ENCODE measurements at regions not wholly inside any gene's neighbourhood (a gene's known extent, or its start where the extent isn't known, plus 50 kb on each side); places are given as distances from the start of the nearest gene placed in this dataset.

DNA sequence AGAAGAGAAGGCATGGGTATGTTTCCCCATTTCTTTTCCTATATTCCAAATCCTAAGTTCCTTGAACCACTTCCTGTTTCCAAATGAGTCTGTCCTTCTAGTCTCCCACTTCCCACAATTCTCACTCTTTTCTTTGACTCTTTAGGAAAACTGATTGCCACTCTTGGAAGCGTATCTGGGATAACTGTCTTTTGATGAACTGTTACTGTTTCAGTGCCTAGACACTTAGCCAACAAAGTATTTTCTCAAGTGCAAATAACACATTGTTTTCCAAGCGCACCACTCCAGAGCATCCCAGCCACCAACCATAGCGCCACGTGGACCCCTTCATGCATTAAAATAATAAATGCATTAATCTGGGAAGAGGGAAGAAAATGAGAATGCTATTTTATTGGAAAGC is 342.8 kb downstream of the MTX2 start:
- DNase-seq (ENCODE audit: low read depth in 2 of 2): no peak

DNA sequence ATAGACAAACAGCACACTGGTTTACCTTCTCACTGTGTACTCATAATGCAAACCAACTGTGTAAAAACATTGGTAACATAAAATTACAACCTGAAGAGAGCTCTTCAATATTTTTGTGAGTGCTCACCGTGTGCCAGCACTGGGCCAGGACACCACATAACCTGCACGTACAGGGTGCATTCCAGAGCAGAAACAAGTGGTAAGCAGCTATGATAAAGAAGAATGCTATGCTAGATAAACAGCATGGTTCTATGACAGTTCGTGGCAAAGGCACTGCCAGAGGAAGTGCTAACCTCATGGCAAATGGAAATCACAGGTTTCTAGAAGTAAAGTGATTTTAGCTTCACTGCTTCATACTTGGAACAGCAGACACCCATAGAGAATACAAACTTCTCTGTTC is 343.5 kb downstream of the MTX2 start:
- no peak for DNase-seq (ENCODE audit: low read depth in 2 of 2)

DNA sequence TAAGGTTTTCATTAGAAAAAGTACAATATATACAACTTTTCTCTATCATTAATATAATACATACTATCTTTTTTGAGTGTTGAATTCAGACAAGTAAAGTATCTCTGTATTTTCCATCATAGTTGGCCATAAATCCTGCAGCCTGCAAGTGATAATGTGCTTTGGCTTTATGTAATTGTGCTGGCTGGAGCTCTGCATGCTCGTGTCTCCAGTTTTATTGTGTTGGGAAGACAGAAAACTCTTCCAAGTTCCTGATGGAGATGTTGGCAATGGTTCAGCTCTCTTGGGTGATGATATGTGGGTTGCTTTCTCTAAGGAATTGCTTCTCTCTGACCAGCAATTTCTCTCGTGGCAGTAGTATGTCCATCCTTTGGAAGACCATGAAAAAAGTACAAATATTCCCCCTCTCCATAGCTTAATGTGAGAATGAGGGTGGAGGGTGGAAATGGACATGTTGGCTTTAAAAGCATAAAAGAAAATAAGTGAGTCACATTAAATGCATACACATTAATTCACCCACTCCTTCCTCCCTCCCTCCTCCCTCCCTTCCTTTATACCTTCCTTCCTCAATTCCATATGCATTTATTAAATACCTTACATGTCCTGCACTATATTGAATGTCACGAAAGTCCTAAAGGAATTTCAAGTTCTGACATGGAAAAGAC is 344.2 kb downstream of the MTX2 start:
- no peak for DNase-seq (ENCODE audit: low read depth in 2 of 2)

DNA sequence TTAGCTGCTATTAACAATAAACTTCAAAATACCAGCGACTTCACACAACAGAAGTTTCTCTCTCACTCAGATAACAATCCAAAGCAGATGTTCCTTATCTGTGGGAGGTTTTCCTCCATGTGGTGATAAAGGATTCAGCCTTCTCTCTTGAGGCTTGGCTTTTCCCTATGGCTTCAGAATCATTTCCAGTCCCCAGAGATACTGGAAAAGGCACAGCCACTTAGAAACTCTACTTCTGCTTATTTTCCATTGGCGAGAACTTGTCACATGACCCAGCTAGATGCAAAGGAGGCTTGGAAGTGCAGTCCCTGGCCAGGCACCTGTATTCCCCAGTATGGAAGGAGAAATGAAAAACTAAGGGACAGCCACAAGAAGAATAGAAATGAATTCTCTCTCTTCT is 344.8 kb downstream of the MTX2 start:
- no peak for DNase-seq (ENCODE audit: low read depth in 2 of 2)

DNA sequence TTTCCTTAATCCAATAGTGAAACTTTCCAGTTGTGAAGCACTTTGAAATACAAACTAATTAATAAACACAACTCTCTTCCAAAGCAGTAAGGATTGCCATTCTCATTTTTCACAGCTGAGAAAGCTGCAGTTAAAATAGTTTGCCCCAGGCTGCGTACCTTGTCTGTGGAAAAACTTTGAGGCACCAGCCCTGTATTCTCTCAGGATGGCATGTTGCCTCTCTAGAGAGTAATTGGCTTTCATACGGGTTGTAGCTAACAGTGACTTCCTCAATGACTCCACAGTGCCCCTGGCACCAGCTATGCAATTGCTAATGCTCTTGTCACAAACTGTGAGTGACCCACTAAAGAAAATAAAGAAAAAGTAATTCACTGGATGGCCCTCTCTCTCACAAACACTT is 345.7 kb downstream of the MTX2 start:
- no peak for DNase-seq (ENCODE audit: low read depth in 2 of 2)

DNA sequence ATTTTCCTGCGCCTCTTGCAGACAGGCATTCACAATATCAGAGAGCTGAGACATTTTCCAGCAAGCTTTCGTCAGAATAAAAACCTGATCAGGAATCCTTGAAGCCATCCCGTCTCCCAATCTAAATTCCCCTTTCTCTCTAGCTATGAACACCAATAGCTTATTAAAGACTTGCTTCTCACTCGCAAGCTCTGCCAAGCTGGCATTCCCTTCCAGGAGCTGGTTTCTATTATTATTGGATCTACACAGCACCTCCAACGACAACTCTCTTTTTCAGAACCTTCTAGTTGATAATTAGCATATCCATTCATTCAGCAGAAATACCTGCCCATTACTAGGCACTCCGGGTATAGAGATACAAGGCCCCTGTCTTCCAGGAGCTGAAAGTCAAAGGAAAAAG is 350.3 kb downstream of the MTX2 start:
- DNase-seq (ENCODE audit: low read depth in 2 of 2): no peak

DNA sequence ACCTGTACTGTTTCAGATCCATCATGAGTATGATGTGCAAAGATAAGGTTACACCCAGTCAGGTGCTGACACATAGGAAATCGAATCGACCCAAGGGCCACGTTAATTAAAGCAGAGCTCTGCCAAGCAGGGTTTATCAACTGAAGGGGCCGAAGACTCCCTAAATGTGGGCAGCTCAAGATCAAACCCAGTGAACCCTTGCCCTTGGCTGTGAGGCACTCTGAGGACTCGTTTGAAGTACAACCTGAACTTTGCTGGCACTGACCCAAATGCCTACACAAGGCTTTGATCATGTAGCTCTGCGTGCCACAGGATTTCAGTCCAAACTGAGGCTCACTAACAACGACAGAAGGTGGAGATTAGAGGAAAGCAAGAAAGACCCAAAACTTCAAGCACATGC is 352.1 kb downstream of the MTX2 start:
- DNase-seq (ENCODE audit: low read depth in 2 of 2): no peak

DNA sequence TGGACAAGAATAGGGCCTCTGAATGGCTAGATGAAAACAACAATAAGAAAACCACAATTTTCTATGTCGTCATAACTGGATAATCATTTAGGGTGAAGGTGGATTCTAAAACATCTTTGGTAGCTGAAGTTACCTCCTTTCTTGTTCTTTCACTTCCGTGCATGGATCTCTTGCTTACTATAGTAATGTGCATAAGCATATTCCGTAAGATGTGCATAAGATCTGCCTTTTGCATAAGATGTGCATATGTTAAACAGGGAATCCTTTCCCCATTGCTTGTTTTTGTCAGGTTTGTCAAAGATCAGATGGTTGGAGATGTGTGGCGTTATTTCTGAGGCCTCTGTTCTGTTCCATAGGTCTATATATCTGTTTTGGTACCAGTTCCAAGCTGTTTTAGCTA is 353.6 kb downstream of the MTX2 start:
- no peak for DNase-seq (ENCODE audit: low read depth in 2 of 2)

DNA sequence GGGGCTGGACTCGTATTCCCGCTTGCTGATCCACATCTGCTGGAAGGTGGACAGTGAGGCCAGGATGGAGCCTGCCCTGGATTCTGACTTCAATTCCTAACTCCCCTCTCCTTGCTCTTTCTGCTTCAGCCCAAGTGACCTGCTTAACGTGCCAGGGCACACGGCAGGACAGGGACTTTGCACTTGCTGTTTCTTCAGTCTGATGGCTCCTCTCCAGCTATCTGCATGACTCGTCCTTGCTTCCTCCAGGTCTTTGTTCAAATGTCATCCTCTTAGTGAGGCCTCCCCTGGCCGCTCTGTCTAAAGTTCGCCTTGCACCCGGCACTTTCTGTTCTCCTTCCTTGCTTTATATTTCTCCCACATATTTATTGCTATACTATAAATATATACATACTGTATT is 357.6 kb downstream of the MTX2 start:
- no peak for DNase-seq (ENCODE audit: low read depth in 2 of 2)

DNA sequence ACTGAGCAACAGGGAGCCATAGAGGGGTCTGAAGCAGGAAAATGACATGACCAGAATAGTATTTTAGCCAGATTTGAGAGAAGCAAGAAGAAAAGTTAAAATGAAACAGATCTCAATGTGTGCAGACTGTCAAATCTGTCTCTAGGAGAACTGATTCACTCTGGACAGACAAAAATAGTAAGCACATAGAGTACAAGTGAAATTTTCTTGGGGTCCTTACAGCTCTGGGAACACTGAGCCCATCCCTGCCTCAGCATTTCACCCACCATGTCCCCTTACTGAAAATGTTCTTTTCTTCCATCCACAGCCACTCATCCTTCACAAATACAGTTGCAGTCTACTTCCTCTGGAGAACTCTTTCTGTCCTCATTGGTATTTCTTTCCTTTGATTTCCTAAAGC is 359.2 kb downstream of the MTX2 start:
- DNase-seq (ENCODE audit: low read depth in 2 of 2): no peak

DNA sequence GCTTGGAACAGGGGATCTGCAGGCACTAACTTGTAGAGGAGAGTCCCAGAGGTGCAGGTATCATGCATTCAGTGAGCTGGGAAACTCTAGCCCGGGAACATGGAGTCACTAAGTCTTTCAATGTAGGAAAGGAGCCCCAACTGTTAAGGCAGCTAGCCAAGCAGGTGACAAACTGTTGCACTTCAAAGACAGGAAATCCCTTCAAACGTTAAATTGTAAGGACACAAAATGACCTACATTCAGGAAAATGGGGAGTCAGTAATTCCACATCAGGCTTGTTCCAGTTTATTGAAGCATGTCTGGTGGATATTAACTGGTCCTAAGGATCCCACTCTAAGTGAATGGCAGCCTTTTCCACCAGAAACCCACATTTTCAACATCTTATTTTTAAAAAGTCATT is 364.5 kb downstream of the MTX2 start:
- no peak for DNase-seq (ENCODE audit: low read depth in 2 of 2)

DNA sequence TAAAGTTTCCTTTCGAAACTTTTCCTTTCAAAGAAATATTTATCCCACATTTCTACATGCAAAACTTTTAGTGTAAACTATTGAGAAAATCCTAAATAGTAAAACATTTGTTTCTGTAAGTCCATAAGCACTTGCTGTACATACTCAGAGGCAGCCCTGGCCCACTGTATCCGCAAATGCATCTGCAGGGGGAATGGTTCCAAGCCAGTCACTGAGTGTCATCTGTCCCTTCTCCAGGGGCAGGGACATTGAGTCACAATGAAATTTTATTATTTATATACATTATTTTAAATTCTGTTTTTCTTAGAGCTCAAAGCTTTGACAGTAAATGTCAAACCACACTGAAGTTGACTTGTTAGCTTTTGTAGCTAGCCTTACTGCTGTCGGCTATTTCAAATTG is 367.2 kb downstream of the MTX2 start:
- DNase-seq (ENCODE audit: low read depth in 2 of 2): no peak

DNA sequence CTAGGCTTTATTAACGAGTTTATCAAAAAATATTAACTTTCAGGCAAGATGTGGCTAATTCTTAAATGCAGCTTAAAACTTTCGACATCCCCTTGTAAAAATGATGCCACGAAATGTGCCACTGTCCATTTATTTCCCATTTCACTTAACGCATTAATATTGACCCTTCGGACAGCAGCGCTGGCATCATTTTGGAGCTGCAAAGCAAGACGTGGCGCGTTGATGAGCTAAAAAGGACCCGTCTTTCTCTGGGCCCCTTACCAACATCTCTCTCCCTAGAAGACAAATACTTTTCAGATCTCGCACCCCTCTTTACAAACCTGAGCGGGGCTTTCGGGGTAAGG is 367.9 kb downstream of the MTX2 start:
- DNase-seq (ENCODE audit: low read depth in 2 of 2): no peak

DNA sequence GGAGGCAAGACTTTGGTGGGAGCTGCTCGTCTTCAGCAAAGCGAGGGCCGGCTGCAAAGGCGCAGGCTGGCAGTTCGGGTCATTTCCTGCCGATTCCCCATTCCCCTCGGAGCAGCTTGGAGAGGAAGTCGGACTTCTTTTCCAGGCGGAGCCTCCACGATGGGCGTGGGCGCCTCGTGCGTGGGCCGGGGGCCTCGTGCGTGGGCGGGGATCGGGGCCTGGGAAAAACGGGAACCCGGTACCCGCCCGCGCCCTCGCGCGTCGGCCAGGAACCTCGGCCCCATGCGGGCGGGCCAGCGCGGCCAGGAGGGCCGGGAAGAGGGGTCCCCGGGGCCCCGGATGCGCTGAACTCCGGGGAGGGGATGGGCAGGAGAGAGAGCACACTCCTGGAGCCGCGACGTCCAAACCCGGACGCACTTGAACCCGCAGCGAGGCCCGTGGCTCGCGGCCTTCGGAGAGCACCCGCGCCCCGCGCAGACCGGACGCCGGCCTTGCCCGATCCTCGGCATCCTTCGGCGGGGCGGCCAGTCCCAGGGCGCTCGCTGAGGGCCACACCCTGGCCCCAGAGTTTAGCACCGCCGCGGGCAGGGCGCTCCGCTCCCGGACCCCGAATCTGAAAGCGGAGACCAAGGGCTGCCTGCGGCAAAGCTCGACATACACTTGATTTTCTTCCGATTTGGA is 368.4 kb downstream of the MTX2 start:
- DNase-seq (ENCODE audit: low read depth in 2 of 2): no peak

DNA sequence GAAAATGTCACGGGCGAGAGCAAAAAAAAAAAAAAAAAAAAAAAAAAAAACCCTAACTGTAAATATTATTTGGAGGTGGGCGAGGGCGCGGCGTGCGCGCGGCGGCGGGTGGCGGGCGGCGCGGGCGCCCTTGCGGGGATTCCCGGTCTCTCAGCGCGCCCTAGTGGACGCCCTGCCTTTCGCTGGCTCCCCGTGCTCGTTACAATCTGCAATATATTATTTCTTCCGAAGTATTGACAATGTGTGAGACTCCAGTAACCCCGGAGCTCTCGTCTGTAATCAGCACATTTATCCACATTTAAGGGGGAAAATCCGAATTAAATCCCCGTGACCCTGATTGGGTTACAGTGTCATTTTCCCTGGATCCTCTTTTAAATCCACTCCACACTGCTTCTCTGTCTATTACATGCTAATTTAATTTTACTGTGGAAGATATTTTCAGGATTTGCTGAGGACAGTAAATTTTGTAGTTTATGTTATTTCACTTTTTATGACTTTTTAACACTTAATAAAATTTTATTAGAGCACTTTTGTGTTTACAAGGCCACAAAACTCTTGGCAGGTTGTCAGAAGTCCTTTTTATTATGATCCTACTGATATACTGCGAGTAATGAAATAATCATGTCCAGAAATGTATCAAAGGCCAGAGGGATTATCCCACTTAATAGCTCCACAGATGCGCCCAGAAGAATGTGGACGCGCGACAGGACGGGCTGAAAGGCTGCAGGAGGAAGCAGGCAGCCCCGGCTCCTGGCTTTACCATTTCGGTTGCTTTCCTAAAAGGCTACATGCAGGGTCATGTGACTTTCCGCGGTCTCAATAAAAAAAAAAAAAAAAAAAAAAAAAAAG is 369.1 kb downstream of the MTX2 start:
- peak in 1 of 2 donors; percentile 28 for DNase-seq (ENCODE audit: low read depth in 2 of 2)

DNA sequence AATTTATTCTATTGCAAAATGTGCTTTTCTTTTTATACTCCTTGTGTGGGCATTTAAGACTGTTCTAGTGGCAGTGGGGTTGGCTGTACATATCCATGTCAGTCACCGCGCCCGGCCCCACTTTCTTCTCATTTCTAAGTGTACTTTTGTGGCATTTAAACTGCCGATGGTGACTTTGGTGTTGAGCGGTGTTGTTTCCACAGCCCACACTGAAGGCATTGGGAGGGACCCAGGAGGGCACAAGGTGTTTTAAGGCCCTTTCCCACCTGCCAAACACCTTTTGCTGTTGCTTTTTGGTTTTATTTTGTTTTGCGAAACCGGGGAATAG is 369.7 kb downstream of the MTX2 start:
- no peak for DNase-seq (ENCODE audit: low read depth in 2 of 2)

DNA sequence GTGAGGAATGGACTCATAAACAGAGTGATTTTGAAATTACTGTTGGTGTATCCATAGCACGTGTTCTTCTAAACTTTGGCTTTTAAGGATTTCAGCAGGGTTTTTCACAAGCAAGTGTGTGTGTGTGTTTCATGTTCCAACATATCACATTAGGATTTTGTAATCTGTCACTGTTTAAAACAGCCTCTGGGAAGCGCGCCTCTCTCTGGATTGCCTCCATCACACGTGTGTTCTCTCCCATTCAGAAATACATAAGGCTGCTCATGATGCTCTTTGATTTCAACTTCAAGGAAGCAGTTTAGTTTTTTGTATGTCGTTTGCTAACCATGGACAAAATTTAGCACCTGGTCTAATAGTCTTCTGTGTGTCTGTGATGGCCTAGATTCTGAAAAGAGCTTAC is 370.4 kb downstream of the MTX2 start:
- no peak for DNase-seq (ENCODE audit: low read depth in 2 of 2)

DNA sequence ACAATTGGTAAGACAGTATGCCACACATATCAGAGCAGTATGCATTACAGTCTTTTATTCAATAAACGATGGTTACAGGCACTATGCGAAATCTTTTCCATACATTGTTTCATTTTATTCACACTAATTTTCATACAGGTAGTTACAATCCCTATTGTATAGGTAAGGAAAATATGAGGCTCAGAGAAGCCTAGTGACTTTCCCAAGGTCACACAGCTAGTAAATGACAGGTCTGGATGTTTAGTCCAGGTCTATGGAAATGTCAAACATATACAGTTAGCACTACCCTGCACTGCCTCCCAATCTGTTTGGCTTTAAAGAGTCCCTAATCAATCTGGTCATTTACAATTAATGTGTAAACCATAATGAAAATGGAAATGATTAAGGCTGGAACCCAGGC is 372.2 kb downstream of the MTX2 start:
- DNase-seq (ENCODE audit: low read depth in 2 of 2): no peak

DNA sequence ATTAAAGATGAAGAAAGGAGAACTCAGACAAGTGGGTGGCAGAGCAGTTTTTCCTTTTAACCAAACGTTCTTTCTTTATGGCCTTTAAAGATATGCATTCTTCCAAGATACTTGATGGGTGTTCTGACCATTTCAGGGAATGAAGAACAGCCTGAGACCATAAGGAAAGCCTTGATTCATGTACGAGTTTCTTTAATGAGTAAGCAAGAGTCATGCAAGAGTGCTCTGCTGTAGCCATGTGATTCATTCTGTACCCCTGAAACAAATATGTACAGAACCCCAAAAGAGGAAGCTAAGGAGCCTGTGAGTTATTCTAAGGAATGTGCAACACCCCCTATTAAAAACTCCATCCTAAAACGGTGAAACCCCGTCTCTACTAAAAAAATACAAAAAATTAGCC is 372.8 kb downstream of the MTX2 start:
- DNase-seq (ENCODE audit: low read depth in 2 of 2): no peak

DNA sequence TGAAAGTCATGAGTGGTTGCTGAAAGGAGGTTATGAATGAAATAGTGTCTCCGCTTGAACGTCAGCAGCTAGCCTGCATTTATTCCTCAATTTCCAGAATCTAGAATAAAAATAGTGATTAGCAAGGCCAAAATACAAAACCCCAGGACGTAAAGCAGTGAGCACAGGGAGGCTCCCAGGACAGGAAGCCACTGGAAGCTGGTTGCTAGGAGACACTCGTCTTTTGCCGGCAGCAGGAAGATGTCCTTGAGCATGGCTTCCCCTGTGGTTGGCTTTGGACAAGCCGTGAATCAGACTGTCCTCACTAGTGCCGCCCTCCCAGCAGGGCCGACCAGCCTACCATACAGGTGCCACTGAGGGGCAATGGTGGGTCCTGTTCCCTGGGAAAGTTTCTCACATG is 374.4 kb downstream of the MTX2 start:
- no peak for DNase-seq (ENCODE audit: low read depth in 2 of 2)

DNA sequence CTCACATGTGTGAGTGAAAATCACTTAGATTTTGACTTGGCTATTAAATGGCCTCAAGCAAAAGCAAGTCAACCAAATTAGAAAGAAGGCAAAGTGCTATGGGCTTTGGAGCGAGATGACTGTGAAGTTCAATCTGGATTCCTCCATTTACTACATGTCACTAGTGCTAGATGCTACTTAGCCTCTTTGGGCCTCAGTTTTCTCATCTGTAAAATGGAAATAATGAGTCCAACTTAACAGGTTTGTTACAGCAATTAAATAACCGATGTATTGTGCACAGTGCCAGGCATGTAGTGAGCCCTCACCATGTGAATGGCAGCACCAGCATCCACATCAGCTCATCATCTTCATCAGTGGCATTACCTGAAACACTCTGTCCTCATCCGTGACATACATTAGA is 376.3 kb downstream of the MTX2 start:
- DNase-seq (ENCODE audit: low read depth in 2 of 2): no peak

DNA sequence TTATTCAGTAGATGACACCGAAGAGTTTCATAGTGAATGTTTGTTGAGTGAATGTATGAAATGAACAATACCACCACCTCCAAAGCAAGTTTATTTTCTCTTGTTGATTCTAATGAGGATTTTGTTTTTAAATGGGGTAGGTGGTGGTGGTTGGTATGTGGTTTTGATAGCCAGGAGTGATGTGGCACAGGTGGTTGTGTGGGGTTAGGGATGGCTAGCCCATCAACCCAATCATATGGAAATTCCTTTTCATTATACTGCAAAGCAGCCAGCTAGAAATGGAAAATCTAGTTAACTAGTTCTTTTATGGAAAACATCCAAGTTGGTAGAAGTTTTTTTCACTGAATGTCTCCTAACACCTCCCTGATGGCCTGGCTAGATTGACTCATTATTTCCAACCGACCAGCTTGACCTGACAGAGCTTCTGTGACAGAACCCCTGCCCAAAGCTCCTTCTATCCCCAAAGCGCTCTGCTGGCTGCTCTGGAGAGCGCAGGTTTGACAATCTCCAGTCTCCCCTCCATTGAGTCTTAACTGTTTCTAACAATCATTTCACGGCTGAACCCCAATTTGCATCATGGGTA is 376.9 kb downstream of the MTX2 start:
- DNase-seq (ENCODE audit: low read depth in 2 of 2): no peak
